ENCODE measurements at regions not wholly inside any gene's neighbourhood (a gene's known extent, or its start where the extent isn't known, plus 50 kb on each side); places are given as distances from the start of the nearest gene placed in this dataset.

DNA sequence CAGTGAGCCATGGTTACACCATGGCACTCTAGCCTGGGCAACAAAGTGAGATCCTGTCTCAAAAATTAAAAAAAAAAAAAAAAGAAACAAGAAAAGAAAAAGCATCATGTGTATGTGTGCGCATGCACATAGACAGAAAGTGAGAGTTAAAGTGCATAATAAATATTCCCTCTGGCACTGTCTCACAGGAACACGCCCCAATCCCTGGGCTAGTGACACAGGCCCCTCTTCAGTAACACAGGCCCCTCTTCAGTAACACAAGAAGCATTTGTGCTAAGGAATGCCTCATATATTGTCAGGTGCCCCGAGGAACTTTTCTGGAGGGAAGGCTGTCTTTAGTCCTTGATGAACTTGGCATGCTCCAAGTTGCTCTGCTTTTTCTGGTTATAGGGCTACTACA is 57.5 kb downstream of the RPL27A start:
- no peak overlapping the region for H3K27ac ChIP-seq
- TF ChIP-seq, protein P1, sequence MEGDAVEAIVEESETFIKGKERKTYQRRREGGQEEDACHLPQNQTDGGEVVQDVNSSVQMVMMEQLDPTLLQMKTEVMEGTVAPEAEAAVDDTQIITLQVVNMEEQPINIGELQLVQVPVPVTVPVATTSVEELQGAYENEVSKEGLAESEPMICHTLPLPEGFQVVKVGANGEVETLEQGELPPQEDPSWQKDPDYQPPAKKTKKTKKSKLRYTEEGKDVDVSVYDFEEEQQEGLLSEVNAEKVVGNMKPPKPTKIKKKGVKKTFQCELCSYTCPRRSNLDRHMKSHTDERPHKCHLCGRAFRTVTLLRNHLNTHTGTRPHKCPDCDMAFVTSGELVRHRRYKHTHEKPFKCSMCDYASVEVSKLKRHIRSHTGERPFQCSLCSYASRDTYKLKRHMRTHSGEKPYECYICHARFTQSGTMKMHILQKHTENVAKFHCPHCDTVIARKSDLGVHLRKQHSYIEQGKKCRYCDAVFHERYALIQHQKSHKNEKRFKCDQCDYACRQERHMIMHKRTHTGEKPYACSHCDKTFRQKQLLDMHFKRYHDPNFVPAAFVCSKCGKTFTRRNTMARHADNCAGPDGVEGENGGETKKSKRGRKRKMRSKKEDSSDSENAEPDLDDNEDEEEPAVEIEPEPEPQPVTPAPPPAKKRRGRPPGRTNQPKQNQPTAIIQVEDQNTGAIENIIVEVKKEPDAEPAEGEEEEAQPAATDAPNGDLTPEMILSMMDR (IDR thresholded peaks at IDR 0.05), result no peak
- no peak for TF ChIP-seq ZFX (IDR thresholded peaks at IDR 0.05; ENCODE audit: borderline replicate concordance)

DNA sequence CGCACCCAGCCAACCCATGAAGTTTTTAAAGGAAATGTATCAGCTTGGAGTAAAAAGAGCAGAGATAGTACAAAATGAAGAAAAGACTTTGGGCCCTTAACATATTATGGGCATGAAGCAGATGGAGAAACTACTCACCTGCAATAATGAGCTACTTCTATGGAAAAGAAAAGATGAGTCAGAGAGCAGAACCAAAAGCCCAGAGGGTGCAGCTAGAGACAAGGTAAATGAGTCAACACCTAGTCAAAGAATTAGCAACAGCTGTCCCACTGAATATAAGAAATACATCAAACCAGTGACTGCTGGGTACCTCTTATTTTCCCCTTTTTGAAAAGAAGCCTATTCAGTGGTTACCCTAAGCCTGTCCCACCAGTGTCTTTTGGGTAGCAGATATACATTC is 61.8 kb downstream of the RPL27A start:
- TF ChIP-seq, protein P1 (IDR thresholded peaks at IDR 0.05), result no peak
- no peak for TF ChIP-seq ZFX (IDR thresholded peaks at IDR 0.05; ENCODE audit: borderline replicate concordance)
- no peak overlapping the region for H3K27ac ChIP-seq

DNA sequence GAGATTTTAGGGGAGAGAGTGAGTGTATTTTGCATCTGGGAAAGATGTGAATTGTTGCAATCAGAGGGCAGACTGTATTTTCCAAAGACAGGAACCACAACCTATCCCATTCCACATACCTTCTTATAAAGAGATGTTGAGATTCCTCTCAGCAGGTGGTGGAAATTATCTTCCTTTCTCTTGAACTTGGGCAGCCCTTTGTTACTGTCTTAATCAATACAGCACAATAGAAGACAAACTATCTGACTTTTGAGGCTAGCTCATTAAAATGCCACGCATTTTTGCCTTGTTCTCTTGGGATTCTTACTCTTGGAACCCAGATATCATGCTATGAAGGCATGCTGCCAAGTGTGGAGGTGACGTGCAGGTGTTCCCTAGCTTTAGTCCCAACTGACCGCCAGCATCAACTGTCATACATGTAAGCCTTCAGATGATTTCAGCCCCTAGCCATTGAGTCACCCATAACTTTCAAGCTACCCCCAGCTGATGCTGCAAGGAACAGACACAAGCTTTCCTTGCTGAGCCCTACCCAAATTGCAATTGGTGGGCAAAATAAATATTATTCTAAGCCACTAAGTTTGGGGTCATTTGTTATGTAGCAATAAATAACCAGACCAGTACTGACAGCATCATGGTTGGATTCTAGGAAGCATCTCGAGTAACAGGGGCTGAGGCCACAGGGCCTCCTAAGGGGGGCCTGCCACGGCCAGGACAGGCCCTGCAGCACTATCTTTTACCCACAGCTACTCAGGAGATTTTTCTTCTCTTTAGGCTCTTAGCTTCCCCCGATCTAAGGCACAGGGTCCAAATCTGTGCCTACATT is 63.0 kb downstream of the RPL27A start:
- no peak for TF ChIP-seq ZFX (IDR thresholded peaks at IDR 0.05; ENCODE audit: borderline replicate concordance)
- TF ChIP-seq, protein P1 (IDR thresholded peaks at IDR 0.05), result no peak
- no peak overlapping the region for H3K27ac ChIP-seq

DNA sequence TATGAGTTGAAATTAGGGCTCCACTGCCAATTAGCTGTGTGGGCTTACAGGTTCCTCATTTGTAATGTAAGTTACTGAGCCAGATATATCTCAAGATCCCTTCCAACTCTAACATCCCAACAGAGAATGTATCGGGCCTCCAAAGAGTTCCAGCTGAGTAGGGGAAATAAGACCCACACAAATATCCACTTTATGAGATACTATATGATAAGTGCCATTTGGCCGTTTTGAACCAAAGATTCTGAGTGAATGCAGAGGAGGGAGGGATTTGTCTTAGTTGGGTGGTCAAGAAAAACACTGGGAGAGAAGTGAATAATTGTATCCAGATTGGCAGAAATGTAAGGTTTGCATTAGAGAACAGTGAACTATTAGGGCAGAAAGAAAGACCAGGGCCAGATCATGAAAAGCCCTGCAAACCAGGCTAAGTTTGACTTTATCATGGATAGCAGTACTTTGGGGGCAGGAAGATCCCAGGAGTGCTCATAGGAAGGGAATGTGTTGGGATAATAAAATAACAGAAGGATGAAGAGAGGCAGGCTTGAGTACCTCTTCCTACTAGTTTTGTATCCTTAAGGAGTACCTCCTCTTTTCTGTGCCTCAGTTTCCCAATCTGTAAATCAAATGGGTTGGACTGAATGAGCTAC is 63.9 kb downstream of the RPL27A start:
- H3K27ac ChIP-seq, result no peak overlapping the region

DNA sequence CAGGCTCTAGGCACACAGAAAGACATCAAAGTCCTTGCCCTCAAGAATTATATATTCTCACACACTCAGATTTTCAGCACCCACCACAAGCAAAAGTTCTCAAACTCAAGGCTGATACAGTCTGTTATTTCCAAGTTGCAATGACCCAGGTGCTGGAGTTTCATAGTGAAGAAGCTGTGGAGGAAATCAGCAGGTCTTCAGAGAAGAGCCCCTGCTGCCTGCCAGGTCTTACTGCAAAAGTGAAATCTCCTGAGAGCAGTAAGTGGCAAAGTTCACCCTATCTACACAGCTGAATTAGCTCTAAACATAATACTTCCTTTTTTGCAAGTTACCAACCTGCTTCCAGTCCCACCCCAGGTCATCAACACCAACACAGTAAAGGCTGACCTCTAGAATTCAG is 64.6 kb downstream of the RPL27A start:
- no peak overlapping the region for H3K27ac ChIP-seq
- TF ChIP-seq, protein P1 (IDR thresholded peaks at IDR 0.05), result no peak
- no peak for TF ChIP-seq ZFX (IDR thresholded peaks at IDR 0.05; ENCODE audit: borderline replicate concordance)

More for the DNA sequence above, 63.9 kb downstream of the RPL27A start:
- TF ChIP-seq, protein P1 (IDR thresholded peaks at IDR 0.05), result no peak
- TF ChIP-seq ZFX (IDR thresholded peaks at IDR 0.05; ENCODE audit: borderline replicate concordance), result no peak

DNA sequence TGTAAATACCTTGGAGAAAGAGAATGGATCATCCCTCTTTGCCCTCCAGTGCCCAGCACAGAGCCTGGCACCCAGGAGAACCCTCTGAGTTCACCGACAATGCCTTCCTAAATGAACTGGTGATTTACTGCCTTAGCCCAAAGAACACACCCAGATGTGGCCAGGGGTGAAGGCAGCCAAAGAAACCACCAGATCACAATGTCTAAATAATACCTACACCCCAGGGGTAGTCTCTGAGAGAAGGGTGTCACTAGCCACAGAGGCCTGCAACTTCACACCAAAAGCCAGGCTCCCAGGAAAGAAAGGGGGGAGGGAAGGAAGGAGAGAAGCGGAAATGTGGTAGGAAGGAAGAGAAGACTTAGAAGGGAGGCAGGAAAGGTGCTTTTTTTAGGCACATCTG is 65.7 kb downstream of the RPL27A start:
- no peak overlapping the region for H3K27ac ChIP-seq
- TF ChIP-seq ZFX (IDR thresholded peaks at IDR 0.05; ENCODE audit: borderline replicate concordance), result no peak
- TF ChIP-seq, protein P1 (IDR thresholded peaks at IDR 0.05), result no peak

DNA sequence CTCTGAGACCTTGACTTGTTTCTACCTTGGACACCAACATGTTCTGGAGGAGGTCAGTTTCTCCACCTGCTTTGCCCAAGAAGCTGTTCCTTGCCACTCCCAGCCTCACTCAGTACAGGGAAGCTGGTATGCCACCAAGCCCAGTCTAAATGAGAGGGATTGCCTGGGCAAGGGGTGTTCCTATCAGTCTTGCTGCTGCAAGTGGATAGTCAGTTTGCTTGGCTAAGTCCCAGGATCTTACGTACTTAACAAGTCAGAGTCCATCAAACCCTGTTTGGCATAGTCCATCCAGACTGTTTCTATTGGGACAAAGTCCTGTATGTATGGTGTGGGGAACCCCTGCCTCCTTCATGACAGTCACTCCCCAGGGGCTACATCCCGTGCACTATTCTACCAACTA is 66.6 kb downstream of the RPL27A start:
- no peak overlapping the region for H3K27ac ChIP-seq
- no peak for TF ChIP-seq ZFX (IDR thresholded peaks at IDR 0.05; ENCODE audit: borderline replicate concordance)
- TF ChIP-seq, protein P1 (IDR thresholded peaks at IDR 0.05), result no peak

All from 22Rv1 (cell line).